ENCODE measurements at regions not wholly inside any gene's neighbourhood (a gene's known extent, or its start where the extent isn't known, plus 50 kb on each side); places are given as distances from the start of the nearest gene placed in this dataset.

- TF ChIP-seq GATA3 (IDR thresholded peaks at IDR 0.05; ENCODE audit: low read depth, low read length): no peak
- TF ChIP-seq GATA2 (IDR thresholded peaks at IDR 0.05; ENCODE audit: low read depth, low read length): no peak
Observed at GRCh38 chr2:83459456-83459855, 999.6 kb downstream of the SUCLG1 start.

Measured in SH-SY5Y (cell line).